GM23338 (cell line): ENCODE measurements at regions not wholly inside any gene's neighbourhood (a gene's known extent, or its start where the extent isn't known, plus 50 kb on each side); places are given as distances from the start of the nearest gene placed in this dataset.

Experiments
- ATAC-seq: fragments of 200-7000 bp; cut with Tn5 transposase; 3 replicates; pipeline ENCODE4 v1.9.1; 2020
- DNase-seq: peaks from one replicate; pipeline ENCODE4 v3.0.0-alpha.2; 2015; ENCODE audit warnings: low spot score
- H2AFZ ChIP-seq: fragments of 200-600 bp; sonication (generic); 2 replicates; pipeline ENCODE4 v1.8.0; 2016; ENCODE audit warnings: antibody characterized with exemption, mild to moderate bottlenecking, moderate library complexity
- H3F3A ChIP-seq: fragments of 200-600 bp; sonication (generic); replicated peaks from 2 replicates; pipeline ENCODE4 v1.8.0; 2017; ENCODE audit warnings: antibody characterized with exemption, mixed run types, low read depth
- H3K27ac ChIP-seq: fragments of 200-600 bp; sonication (generic); 2 replicates; pipeline ENCODE4 v1.6.1; 2016; ENCODE audit warnings: low read depth
- H3K27me3 ChIP-seq: fragments of 200-600 bp; sonication (generic); 2 replicates; pipeline ENCODE4 v1.8.0; 2016; ENCODE audit warnings: mild to moderate bottlenecking, mixed run types, moderate library complexity; ENCODE audit not compliant: insufficient read depth
- H3K36me3 ChIP-seq: fragments of 200-600 bp; sonication (generic); 2 replicates; pipeline ENCODE4 v1.8.0; 2016; ENCODE audit warnings: mild to moderate bottlenecking; ENCODE audit not compliant: insufficient read depth
- H3K4me1 ChIP-seq: fragments of 200-600 bp; sonication (generic); 2 replicates; pipeline ENCODE4 v1.8.0; 2016; ENCODE audit warnings: mild to moderate bottlenecking, moderate library complexity; ENCODE audit not compliant: insufficient read depth
- H3K4me2 ChIP-seq: fragments of 200-600 bp; sonication (generic); 2 replicates; pipeline ENCODE4 v1.7.1; 2017; ENCODE audit warnings: mixed run types
- H3K4me3 ChIP-seq: fragments of 200-600 bp; sonication (generic); 2 replicates; pipeline ENCODE4 v1.6.1; 2016; ENCODE audit warnings: mixed run types
- H3K79me2 ChIP-seq: fragments of 200-600 bp; sonication (generic); replicated peaks from 2 replicates; pipeline ENCODE4 v1.8.0; 2017; ENCODE audit warnings: mild to moderate bottlenecking; ENCODE audit not compliant: insufficient read depth
- H3K9me2 ChIP-seq: fragments of 200-600 bp; sonication (generic); 2 replicates; pipeline ENCODE4 v1.8.0; 2017; ENCODE audit not compliant: insufficient read depth
- H4K20me1 ChIP-seq: fragments of 200-600 bp; sonication (generic); replicated peaks from 2 replicates; pipeline ENCODE4 v1.8.0; 2017; ENCODE audit warnings: mild to moderate bottlenecking; ENCODE audit not compliant: insufficient read depth
- H3K27ac Mint-ChIP-seq: 2 replicates; pipeline ENCODE4 v1.8.0; 2020; ENCODE audit warnings: inconsistent platforms, mild to moderate bottlenecking, moderate library complexity, mixed read lengths
- H3K27me3 Mint-ChIP-seq: 3 replicates; pipeline ENCODE4 v1.8.0; 2022; ENCODE audit warnings: low read depth, mild to moderate bottlenecking, moderate library complexity, mixed read lengths, inconsistent platforms; ENCODE audit not compliant: insufficient read depth, poor library complexity
- H3K36me3 Mint-ChIP-seq: 3 replicates; pipeline ENCODE4 v1.8.0; 2021; ENCODE audit warnings: low read depth, mild to moderate bottlenecking, inconsistent platforms, moderate library complexity, mixed read lengths
- H3K4me1 Mint-ChIP-seq: 3 replicates; pipeline ENCODE4 v1.8.0; 2020; ENCODE audit warnings: mild to moderate bottlenecking, inconsistent platforms, mixed read lengths
- H3K4me3 Mint-ChIP-seq: 3 replicates; pipeline ENCODE4 v1.8.0; 2021; ENCODE audit warnings: moderate library complexity, mild to moderate bottlenecking, inconsistent platforms, mixed read lengths
- H3K9me3 Mint-ChIP-seq: 3 replicates; pipeline ENCODE4 v1.8.0; 2020; ENCODE audit warnings: moderate library complexity, mild to moderate bottlenecking, inconsistent platforms, mixed read lengths
- CREB1 ChIP-seq: fragments of 250-450 bp; sonication (Bioruptor Pico); IDR thresholded peaks from 2 replicates; pipeline ENCODE4 v1.5.0; 2020; ENCODE audit warnings: low read depth, mild to moderate bottlenecking, moderate library complexity
- EZH2 ChIP-seq: fragments of 200-600 bp; sonication (generic); IDR thresholded peaks from one replicate; pipeline ENCODE4 v1.8.0; 2017; ENCODE audit warnings: antibody characterized with exemption, mild to moderate bottlenecking, low read depth; ENCODE audit not compliant: unreplicated experiment
- EZH2phosphoT487 ChIP-seq: fragments of 200-600 bp; sonication (generic); IDR thresholded peaks from one replicate; pipeline ENCODE4 v1.8.1; 2018; ENCODE audit warnings: antibody characterized with exemption; ENCODE audit not compliant: unreplicated experiment
- JUNB ChIP-seq: IDR thresholded peaks from one replicate; pipeline ENCODE4 v1.6.1; 2016; ENCODE audit warnings: antibody characterized with exemption; ENCODE audit not compliant: unreplicated experiment
- NANOG ChIP-seq: IDR thresholded peaks from 2 replicates; pipeline ENCODE4 v1.6.1; 2016; ENCODE audit warnings: antibody characterized with exemption, borderline replicate concordance
- POLR2AphosphoS5 ChIP-seq: IDR thresholded peaks from 2 replicates; pipeline ENCODE4 v1.6.1; 2016; ENCODE audit warnings: antibody characterized with exemption, low read depth
- STAT1 ChIP-seq: IDR thresholded peaks from one replicate; pipeline ENCODE4 v1.6.1; 2016; ENCODE audit warnings: antibody characterized with exemption; ENCODE audit not compliant: unreplicated experiment
- ZNF114 ChIP-seq: fragments of 250-450 bp; sonication (Bioruptor Pico); IDR thresholded peaks from 2 replicates; pipeline ENCODE4 v1.5.0; 2020; ENCODE audit warnings: mild to moderate bottlenecking, moderate library complexity
- ZNF331 ChIP-seq: fragments of 250-450 bp; sonication (Bioruptor Pico); IDR thresholded peaks from 2 replicates; pipeline ENCODE4 v1.5.0; 2020; ENCODE audit warnings: low read depth, mild to moderate bottlenecking, moderate library complexity
- TF ChIP-seq, protein P1 (sequence below), 2 experiments: fragments of 200-600 bp in 1 of 2; sonication (generic) in 1 of 2; conservative IDR thresholded peaks; 2 replicates each; pipeline versions ENCODE4 v1.5.1 to v1.6.1; 2016 to 2017; ENCODE audit warnings: antibody characterized with exemption in 2 of 2, low read depth in 2 of 2, mild to moderate bottlenecking in 2 of 2, moderate library complexity in 1 of 2
- TF ChIP-seq, protein P2 (sequence below): IDR thresholded peaks from one replicate; pipeline ENCODE4 v1.6.1; 2018; ENCODE audit warnings: antibody characterized with exemption; ENCODE audit not compliant: unreplicated experiment
- TF ChIP-seq, protein P3 (sequence below): IDR thresholded peaks from 2 replicates; pipeline ENCODE4 v1.6.1; 2016; ENCODE audit warnings: antibody characterized with exemption
- TF ChIP-seq, protein P4 (sequence below): fragments of 250-450 bp; sonication (Bioruptor Pico); IDR thresholded peaks from 2 replicates; pipeline ENCODE4 v1.5.0; 2020; ENCODE audit warnings: mild to moderate bottlenecking, moderate library complexity

DNA sequence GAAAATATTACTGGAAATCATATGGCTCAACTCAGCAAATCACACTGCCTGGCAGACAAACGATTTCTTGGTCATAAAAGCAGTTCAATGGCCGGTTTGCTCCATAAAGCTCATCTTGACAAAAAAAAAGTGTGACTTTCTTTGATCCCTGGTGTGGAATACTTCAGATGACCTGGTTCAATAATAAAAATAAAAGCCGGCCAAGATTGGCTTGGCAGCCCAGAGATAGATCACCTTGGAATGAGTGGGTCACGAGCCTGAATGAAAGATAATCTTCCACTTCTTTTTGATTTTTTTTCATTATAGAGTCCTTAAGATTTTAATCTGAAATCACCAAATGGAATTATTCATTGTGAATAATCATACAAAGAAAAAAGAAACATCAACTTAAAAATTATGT lies 445.3 kb upstream of the CITED2 start:
- no peak overlapping the region for H3K27ac Mint-ChIP-seq
- ATAC-seq, result no peak
- TF ChIP-seq EZH2 (no peak), EZH2phosphoT487 (no peak), POLR2AphosphoS5 (no peak), JUNB (no peak), STAT1 (no peak), NANOG (no peak), CREB1 (CRISPR knock-in tag) (no peak), ZNF331 (CRISPR knock-in tag) (no peak), ZNF114 (CRISPR knock-in tag) (no peak)
- TF ChIP-seq, protein P1, sequence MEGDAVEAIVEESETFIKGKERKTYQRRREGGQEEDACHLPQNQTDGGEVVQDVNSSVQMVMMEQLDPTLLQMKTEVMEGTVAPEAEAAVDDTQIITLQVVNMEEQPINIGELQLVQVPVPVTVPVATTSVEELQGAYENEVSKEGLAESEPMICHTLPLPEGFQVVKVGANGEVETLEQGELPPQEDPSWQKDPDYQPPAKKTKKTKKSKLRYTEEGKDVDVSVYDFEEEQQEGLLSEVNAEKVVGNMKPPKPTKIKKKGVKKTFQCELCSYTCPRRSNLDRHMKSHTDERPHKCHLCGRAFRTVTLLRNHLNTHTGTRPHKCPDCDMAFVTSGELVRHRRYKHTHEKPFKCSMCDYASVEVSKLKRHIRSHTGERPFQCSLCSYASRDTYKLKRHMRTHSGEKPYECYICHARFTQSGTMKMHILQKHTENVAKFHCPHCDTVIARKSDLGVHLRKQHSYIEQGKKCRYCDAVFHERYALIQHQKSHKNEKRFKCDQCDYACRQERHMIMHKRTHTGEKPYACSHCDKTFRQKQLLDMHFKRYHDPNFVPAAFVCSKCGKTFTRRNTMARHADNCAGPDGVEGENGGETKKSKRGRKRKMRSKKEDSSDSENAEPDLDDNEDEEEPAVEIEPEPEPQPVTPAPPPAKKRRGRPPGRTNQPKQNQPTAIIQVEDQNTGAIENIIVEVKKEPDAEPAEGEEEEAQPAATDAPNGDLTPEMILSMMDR (conservative IDR thresholded peaks at IDR 0.05; ENCODE audit: low read depth in 2 of 2), result no peak
- TF ChIP-seq, protein P2, sequence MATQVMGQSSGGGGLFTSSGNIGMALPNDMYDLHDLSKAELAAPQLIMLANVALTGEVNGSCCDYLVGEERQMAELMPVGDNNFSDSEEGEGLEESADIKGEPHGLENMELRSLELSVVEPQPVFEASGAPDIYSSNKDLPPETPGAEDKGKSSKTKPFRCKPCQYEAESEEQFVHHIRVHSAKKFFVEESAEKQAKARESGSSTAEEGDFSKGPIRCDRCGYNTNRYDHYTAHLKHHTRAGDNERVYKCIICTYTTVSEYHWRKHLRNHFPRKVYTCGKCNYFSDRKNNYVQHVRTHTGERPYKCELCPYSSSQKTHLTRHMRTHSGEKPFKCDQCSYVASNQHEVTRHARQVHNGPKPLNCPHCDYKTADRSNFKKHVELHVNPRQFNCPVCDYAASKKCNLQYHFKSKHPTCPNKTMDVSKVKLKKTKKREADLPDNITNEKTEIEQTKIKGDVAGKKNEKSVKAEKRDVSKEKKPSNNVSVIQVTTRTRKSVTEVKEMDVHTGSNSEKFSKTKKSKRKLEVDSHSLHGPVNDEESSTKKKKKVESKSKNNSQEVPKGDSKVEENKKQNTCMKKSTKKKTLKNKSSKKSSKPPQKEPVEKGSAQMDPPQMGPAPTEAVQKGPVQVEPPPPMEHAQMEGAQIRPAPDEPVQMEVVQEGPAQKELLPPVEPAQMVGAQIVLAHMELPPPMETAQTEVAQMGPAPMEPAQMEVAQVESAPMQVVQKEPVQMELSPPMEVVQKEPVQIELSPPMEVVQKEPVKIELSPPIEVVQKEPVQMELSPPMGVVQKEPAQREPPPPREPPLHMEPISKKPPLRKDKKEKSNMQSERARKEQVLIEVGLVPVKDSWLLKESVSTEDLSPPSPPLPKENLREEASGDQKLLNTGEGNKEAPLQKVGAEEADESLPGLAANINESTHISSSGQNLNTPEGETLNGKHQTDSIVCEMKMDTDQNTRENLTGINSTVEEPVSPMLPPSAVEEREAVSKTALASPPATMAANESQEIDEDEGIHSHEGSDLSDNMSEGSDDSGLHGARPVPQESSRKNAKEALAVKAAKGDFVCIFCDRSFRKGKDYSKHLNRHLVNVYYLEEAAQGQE, result no peak
- TF ChIP-seq, protein P3, sequence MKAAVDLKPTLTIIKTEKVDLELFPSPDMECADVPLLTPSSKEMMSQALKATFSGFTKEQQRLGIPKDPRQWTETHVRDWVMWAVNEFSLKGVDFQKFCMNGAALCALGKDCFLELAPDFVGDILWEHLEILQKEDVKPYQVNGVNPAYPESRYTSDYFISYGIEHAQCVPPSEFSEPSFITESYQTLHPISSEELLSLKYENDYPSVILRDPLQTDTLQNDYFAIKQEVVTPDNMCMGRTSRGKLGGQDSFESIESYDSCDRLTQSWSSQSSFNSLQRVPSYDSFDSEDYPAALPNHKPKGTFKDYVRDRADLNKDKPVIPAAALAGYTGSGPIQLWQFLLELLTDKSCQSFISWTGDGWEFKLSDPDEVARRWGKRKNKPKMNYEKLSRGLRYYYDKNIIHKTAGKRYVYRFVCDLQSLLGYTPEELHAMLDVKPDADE, result no peak
- TF ChIP-seq, protein P4, sequence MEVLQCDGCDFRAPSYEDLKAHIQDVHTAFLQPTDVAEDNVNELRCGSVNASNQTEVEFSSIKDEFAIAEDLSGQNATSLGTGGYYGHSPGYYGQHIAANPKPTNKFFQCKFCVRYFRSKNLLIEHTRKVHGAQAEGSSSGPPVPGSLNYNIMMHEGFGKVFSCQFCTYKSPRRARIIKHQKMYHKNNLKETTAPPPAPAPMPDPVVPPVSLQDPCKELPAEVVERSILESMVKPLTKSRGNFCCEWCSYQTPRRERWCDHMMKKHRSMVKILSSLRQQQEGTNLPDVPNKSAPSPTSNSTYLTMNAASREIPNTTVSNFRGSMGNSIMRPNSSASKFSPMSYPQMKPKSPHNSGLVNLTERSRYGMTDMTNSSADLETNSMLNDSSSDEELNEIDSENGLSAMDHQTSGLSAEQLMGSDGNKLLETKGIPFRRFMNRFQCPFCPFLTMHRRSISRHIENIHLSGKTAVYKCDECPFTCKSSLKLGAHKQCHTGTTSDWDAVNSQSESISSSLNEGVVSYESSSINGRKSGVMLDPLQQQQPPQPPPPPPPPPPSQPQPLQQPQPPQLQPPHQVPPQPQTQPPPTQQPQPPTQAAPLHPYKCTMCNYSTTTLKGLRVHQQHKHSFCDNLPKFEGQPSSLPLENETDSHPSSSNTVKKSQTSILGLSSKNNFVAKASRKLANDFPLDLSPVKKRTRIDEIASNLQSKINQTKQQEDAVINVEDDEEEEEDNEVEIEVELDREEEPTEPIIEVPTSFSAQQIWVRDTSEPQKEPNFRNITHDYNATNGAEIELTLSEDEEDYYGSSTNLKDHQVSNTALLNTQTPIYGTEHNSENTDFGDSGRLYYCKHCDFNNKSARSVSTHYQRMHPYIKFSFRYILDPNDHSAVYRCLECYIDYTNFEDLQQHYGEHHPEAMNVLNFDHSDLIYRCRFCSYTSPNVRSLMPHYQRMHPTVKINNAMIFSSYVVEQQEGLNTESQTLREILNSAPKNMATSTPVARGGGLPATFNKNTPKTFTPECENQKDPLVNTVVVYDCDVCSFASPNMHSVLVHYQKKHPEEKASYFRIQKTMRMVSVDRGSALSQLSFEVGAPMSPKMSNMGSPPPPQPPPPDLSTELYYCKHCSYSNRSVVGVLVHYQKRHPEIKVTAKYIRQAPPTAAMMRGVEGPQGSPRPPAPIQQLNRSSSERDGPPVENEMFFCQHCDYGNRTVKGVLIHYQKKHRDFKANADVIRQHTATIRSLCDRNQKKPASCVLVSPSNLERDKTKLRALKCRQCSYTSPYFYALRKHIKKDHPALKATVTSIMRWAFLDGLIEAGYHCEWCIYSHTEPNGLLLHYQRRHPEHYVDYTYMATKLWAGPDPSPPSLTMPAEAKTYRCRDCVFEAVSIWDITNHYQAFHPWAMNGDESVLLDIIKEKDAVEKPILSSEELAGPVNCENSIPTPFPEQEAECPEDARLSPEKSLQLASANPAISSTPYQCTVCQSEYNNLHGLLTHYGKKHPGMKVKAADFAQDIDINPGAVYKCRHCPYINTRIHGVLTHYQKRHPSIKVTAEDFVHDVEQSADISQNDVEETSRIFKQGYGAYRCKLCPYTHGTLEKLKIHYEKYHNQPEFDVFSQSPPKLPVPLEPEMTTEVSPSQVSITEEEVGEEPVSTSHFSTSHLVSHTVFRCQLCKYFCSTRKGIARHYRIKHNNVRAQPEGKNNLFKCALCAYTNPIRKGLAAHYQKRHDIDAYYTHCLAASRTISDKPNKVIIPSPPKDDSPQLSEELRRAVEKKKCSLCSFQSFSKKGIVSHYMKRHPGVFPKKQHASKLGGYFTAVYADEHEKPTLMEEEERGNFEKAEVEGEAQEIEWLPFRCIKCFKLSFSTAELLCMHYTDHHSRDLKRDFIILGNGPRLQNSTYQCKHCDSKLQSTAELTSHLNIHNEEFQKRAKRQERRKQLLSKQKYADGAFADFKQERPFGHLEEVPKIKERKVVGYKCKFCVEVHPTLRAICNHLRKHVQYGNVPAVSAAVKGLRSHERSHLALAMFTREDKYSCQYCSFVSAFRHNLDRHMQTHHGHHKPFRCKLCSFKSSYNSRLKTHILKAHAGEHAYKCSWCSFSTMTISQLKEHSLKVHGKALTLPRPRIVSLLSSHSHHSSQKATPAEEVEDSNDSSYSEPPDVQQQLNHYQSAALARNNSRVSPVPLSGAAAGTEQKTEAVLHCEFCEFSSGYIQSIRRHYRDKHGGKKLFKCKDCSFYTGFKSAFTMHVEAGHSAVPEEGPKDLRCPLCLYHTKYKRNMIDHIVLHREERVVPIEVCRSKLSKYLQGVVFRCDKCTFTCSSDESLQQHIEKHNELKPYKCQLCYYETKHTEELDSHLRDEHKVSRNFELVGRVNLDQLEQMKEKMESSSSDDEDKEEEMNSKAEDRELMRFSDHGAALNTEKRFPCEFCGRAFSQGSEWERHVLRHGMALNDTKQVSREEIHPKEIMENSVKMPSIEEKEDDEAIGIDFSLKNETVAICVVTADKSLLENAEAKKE, result no peak
- H3K9me2 ChIP-seq, result peaks cover 15% of the 10 kb centered on the region; the same call in 1 of the 2 replicates
- H3K9me3 Mint-ChIP-seq, result no peaks in the 10 kb centered on the region
- H2AFZ ChIP-seq, result no peak overlapping the region
- no peaks in the 10 kb centered on the region for H3K27me3 Mint-ChIP-seq
- no peak overlapping the region for H3K4me3 Mint-ChIP-seq
- no peak overlapping the region for H3K27ac ChIP-seq
- no peaks in the 10 kb centered on the region for H3K79me2 ChIP-seq
- no peaks in the 10 kb centered on the region for H3K36me3 Mint-ChIP-seq
- H3K27me3 ChIP-seq, result no peaks in the 10 kb centered on the region
- H3K4me1 ChIP-seq, result no peaks in the 10 kb centered on the region
- H3K4me2 ChIP-seq, result no peak overlapping the region
- no peaks in the 10 kb centered on the region for H3K36me3 ChIP-seq
- no peak overlapping the region for H3K4me3 ChIP-seq
- no peaks in the 10 kb centered on the region for H3K4me1 Mint-ChIP-seq
- no peaks in the 10 kb centered on the region for H4K20me1 ChIP-seq
- DNase-seq, result no peak
- no peaks in the 10 kb centered on the region for H3F3A ChIP-seq
